H1 (cell line): ENCODE measurements at regions not wholly inside any gene's neighbourhood (a gene's known extent, or its start where the extent isn't known, plus 50 kb on each side); places are given as distances from the start of the nearest gene placed in this dataset.

Experiments used
- BCL11A ChIP-seq, 2 experiments: IDR thresholded peaks; one replicate each; pipeline ENCODE4 v1.6.1; 2011; ENCODE audit warnings: low read depth in 2 of 2, low read length in 2 of 2, mild to moderate bottlenecking in 2 of 2
- GABPA ChIP-seq: IDR thresholded peaks from 2 replicates; pipeline ENCODE4 v1.6.1; 2011; ENCODE audit warnings: mild to moderate bottlenecking, low read length, moderate library complexity, borderline replicate concordance; ENCODE audit not compliant: insufficient read depth
- GTF2F1 ChIP-seq: IDR thresholded peaks from 2 replicates; pipeline ENCODE4 v1.6.1; 2012; ENCODE audit warnings: low read depth, low read length, improper control_type of control experiment, borderline replicate concordance
- JUND ChIP-seq: IDR thresholded peaks from 2 replicates; pipeline ENCODE4 v1.6.1; 2011; ENCODE audit warnings: mild to moderate bottlenecking, improper control_type of control experiment, low read length
- NANOG ChIP-seq: IDR thresholded peaks from 2 replicates; pipeline ENCODE4 v1.6.1; 2011; ENCODE audit warnings: low read length, low read depth, mild to moderate bottlenecking, inconsistent platforms; ENCODE audit not compliant: insufficient read depth, poor library complexity, severe bottlenecking
- POLR2AphosphoS5 ChIP-seq: IDR thresholded peaks from 2 replicates; pipeline ENCODE4 v1.6.1; 2011; ENCODE audit warnings: low read depth, low read length
- POU5F1 ChIP-seq: IDR thresholded peaks from 2 replicates; pipeline ENCODE4 v1.6.1; 2011; ENCODE audit warnings: low read depth, mild to moderate bottlenecking, low read length, moderate library complexity
- SUZ12 ChIP-seq: fragments of 200-600 bp; sonication (generic); IDR thresholded peaks from 2 replicates; pipeline ENCODE4 v1.6.1; 2012; ENCODE audit warnings: mild to moderate bottlenecking, inconsistent platforms, low read length, moderate library complexity, mixed read lengths

DNA sequence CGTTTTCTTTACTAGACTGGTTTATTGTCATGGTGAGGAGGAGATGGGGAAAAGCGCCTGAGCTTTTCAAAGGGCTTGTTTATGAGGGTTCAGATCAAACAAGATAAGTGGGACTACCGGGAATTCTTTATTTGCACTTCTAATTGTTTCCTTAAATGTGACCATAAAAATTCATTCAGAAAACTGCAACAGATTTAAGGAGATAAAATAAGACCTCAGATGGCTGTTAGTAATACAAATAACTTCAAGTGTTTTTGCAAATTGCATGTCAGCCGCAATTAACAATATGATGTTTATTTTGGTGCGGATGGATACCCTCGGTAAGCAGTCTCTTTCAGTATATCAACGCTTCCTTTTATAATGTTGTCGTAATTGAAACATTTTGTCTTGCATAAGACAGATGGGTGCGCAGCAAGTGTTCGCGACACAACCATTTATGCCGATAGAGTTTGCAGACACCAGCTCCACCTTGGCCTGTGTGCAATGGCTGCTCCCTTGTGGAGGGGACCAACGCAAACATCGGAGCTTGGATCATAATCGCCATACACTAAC is 151.0 kb downstream of the C4orf33 start (continued):
- TF ChIP-seq BCL11A (IDR thresholded peaks at IDR 0.05; ENCODE audit: low read depth in 2 of 2, low read length in 2 of 2) (no peak), JUND (no peak), NANOG (no peak), POU5F1 (no peak), POLR2AphosphoS5 (no peak), GABPA (no peak), SUZ12 (no peak), GTF2F1 (no peak)
- TF ChIP-seq, all 59 proteins: peak for 0
